Mesenchymal stem cell (in vitro differentiated cells and primary cell): ENCODE measurements at regions not wholly inside any gene's neighbourhood (a gene's known extent, or its start where the extent isn't known, plus 50 kb on each side); places are given as distances from the start of the nearest gene placed in this dataset.

Experiments
- DNase-seq: peaks from one replicate; pipeline ENCODE4 v3.0.0-alpha.2; 2013
- H2AFZ ChIP-seq: one replicate; pipeline ENCODE4 v1.6.1; 2013; ENCODE audit warnings: low read depth, mild to moderate bottlenecking, control low read depth, inconsistent platforms, low read length, moderate library complexity
- H2AK5ac ChIP-seq: 2 replicates; pipeline ENCODE4 v1.6.1; 2013; ENCODE audit warnings: low read length, moderate library complexity, mild to moderate bottlenecking, inconsistent platforms; ENCODE audit not compliant: severe bottlenecking
- H2BK120ac ChIP-seq: one replicate; pipeline ENCODE4 v1.6.1; 2013; ENCODE audit warnings: low read depth, mild to moderate bottlenecking, inconsistent platforms, low read length, moderate library complexity
- H2BK12ac ChIP-seq, 2 experiments: one replicate each; pipeline ENCODE4 v1.6.1; 2013; ENCODE audit warnings: inconsistent platforms in 2 of 2, low read length in 2 of 2, mild to moderate bottlenecking in 2 of 2, moderate library complexity in 2 of 2, control low read depth in 1 of 2
- H2BK15ac ChIP-seq: one replicate; pipeline ENCODE4 v1.6.1; 2013; ENCODE audit warnings: mild to moderate bottlenecking, low read depth, inconsistent platforms; ENCODE audit not compliant: poor library complexity, severe bottlenecking
- H2BK5ac ChIP-seq: 2 replicates; pipeline ENCODE4 v1.6.1; 2013; ENCODE audit warnings: low read depth, mild to moderate bottlenecking, low read length, control low read depth, inconsistent platforms; ENCODE audit not compliant: poor library complexity, severe bottlenecking
- H3K14ac ChIP-seq, 2 experiments: one replicate each; pipeline ENCODE4 v1.6.1; 2013; ENCODE audit warnings: inconsistent platforms in 2 of 2, low read length in 2 of 2, control low read depth in 1 of 2, mild to moderate bottlenecking in 1 of 2, moderate library complexity in 1 of 2
- H3K18ac ChIP-seq, 2 experiments: one replicate each; pipeline ENCODE4 v1.6.1; 2013; ENCODE audit warnings: inconsistent platforms in 2 of 2, low read length in 2 of 2, control low read depth in 1 of 2, low read depth in 1 of 2, mild to moderate bottlenecking in 1 of 2
- H3K23ac ChIP-seq, 2 experiments: one replicate each; pipeline ENCODE4 v1.6.1; 2013; ENCODE audit warnings: inconsistent platforms in 2 of 2, low read length in 2 of 2, mild to moderate bottlenecking in 2 of 2, moderate library complexity in 2 of 2, control low read depth in 1 of 2
- H3K27ac ChIP-seq: 2 replicates; pipeline ENCODE4 v1.5.1; 2013; ENCODE audit warnings: mild to moderate bottlenecking, moderate library complexity, low read length, control low read depth, inconsistent platforms; ENCODE audit not compliant: poor library complexity, severe bottlenecking
- H3K27me3 ChIP-seq, 2 experiments: 2 replicates each; pipeline versions ENCODE4 v1.6.1 to v1.7.0; 2013; ENCODE audit warnings: low read length in 2 of 2, mild to moderate bottlenecking in 2 of 2, moderate library complexity in 2 of 2, control low read depth in 1 of 2, inconsistent platforms in 1 of 2; ENCODE audit not compliant: control insufficient read depth in 1 of 2, insufficient read depth in 1 of 2
- H3K36me3 ChIP-seq, 2 experiments: 2 replicates each; pipeline versions ENCODE4 v1.6.1 to v1.7.0; 2013; ENCODE audit warnings: low read length in 2 of 2, control low read depth in 1 of 2, inconsistent platforms in 1 of 2, low read depth in 1 of 2, mild to moderate bottlenecking in 1 of 2; ENCODE audit not compliant: insufficient read depth in 2 of 2, control insufficient read depth in 1 of 2
- H3K4ac ChIP-seq, 2 experiments: one replicate each; pipeline ENCODE4 v1.6.1; 2013; ENCODE audit warnings: inconsistent platforms in 2 of 2, low read length in 2 of 2, mild to moderate bottlenecking in 2 of 2, moderate library complexity in 2 of 2, control low read depth in 1 of 2, low read depth in 1 of 2
- H3K4me1 ChIP-seq: 2 replicates; pipeline ENCODE4 v1.6.1; 2013; ENCODE audit warnings: low read depth, low read length, control low read depth; ENCODE audit not compliant: control insufficient read depth, insufficient read depth
- H3K4me2 ChIP-seq: 2 replicates; pipeline ENCODE4 v1.6.1; 2013; ENCODE audit warnings: low read length, mild to moderate bottlenecking, inconsistent platforms; ENCODE audit not compliant: poor library complexity, severe bottlenecking
- H3K4me3 ChIP-seq, 2 experiments: 2 replicates each; pipeline versions ENCODE4 v1.5.1 to v1.7.0; 2013; ENCODE audit warnings: low read length in 2 of 2, mild to moderate bottlenecking in 2 of 2, control low read depth in 1 of 2, low read depth in 1 of 2; ENCODE audit not compliant: insufficient read depth in 1 of 2
- H3K79me1 ChIP-seq: replicated peaks from 2 replicates; pipeline ENCODE4 v1.6.1; 2013; ENCODE audit warnings: mild to moderate bottlenecking, control low read depth, low read length, inconsistent platforms; ENCODE audit not compliant: poor library complexity, severe bottlenecking
- H3K9ac ChIP-seq: 2 replicates; pipeline ENCODE4 v1.7.0; 2013; ENCODE audit warnings: mild to moderate bottlenecking, low read length, moderate library complexity
- H3K9me3 ChIP-seq: 2 replicates; pipeline ENCODE4 v1.7.0; 2013; ENCODE audit warnings: mild to moderate bottlenecking, low read length; ENCODE audit not compliant: control insufficient read depth
- H4K8ac ChIP-seq: one replicate; pipeline ENCODE4 v1.6.1; 2013; ENCODE audit warnings: inconsistent platforms, mild to moderate bottlenecking, low read length, moderate library complexity
- H4K91ac ChIP-seq: one replicate; pipeline ENCODE4 v1.6.1; 2013; ENCODE audit warnings: mild to moderate bottlenecking, low read length, inconsistent platforms
- WGBS: methylation state at CpG from one replicate; pipeline ENCODE4 v1.1.7; 2013; ENCODE audit warnings: mixed read lengths; 5-methylcytosine and 5-hydroxymethylcytosine counted together

DNA sequence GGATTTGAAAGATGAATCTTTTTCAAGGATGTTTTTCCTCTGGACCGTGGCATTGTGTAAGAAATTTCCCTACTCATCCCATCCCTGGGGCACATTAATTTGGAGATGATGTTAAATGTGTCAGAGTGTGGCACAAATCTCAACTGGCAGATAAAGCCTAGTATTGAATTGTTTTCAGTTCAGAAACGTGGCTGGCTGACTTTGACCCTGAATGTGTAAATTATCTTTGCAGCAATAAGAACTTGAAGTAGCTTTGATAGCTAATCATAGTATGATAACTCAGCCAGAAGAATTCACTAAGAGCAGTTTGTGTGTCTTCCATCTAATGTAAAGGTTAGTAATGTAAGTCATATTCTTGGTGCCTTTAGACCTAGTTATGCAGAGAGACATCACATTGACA, 238.4 kb upstream of the DMRT1 start:
- Histone ChIP-seq H3K9me3 (no peaks in the 10 kb centered on the region), H3K4me3 (no peak overlapping the region), H2BK5ac (no peak overlapping the region), H3K27ac (no peak overlapping the region), H3K18ac (no peak overlapping the region), H2BK120ac (no peak overlapping the region), H3K79me1 (no peaks in the 10 kb centered on the region), H3K4me2 (no peak overlapping the region), H3K9ac (no peak overlapping the region), H4K8ac (no peak overlapping the region), H3K14ac (no peak overlapping the region), H2AFZ (no peak overlapping the region), H3K27me3 (no peaks in the 10 kb centered on the region), H3K4ac (no peak overlapping the region), H2BK15ac (no peak overlapping the region), H2AK5ac (no peak overlapping the region), H3K36me3 (no peaks in the 10 kb centered on the region), H2BK12ac (no peak overlapping the region), H3K4me1 (no peaks in the 10 kb centered on the region), H3K23ac (no peak overlapping the region), H4K91ac (no peak overlapping the region)
- no peak for DNase-seq
- WGBS: 56% methylated on average over 2 of the region's 2 CpGs

- H3K14ac ChIP-seq: no peak overlapping the region
These were observed 234.1 kb upstream of the DMRT1 start for GRCh38 chr9:607417-607816.

DNA sequence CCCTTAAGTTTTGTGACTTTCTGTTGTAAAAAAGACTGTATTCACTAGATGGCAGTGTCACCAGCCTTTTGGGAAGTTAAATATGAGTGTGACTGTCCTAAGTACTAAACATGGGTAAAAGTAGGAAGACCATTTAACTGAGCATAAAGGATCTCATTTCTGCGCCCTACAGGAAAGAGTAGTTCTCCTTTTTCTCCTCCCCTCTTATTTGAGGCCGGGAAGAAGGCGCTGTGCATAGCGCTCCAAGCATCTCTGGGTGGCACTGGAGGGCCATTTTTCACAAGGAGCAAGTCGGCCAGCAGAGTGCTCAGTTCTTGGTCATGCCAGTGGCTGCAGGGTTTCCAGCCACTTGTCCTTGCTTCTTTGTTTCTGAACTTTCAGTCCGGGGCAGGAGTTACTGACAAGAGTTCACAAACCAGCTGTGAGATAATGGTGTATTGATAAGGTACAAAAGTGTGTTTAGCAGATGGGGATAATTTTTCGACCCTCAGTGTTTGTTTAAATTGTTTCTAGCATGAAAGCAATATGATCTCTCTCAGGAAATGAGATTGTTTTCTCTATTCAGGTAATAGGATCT, 227.6 kb upstream of the DMRT1 start:
- Histone ChIP-seq H4K8ac (no peak overlapping the region), H3K23ac (no peak overlapping the region), H3K14ac (no peak overlapping the region), H3K4me2 (no peak overlapping the region), H2BK5ac (no peak overlapping the region), H3K4me3 (no peak overlapping the region), H4K91ac (no peak overlapping the region), H2AK5ac (no peak overlapping the region), H2BK120ac (no peak overlapping the region), H3K79me1 (no peaks in the 10 kb centered on the region), H3K36me3 (no peaks in the 10 kb centered on the region), H2BK12ac (no peak overlapping the region), H2BK15ac (no peak overlapping the region), H2AFZ (no peak overlapping the region), H3K18ac (no peak overlapping the region), H3K4me1 (peaks cover 2% of the 10 kb centered on the region), H3K9ac (peak overlapping the region; percentile 44), H3K27ac (no peak overlapping the region), H3K27me3 (no peaks in the 10 kb centered on the region), H3K4ac (no peak overlapping the region), H3K9me3 (no peaks in the 10 kb centered on the region)
- WGBS: 17% methylated on average over 7 of the region's 7 CpGs
- DNase-seq: peak; percentile 89

More at GRCh38 chr9:607417-607816, 234.1 kb upstream of the DMRT1 start:
- no peaks in the 10 kb centered on the region for H3K36me3 ChIP-seq
- WGBS: 25% methylated on average over 2 of the region's 5 CpGs
- H3K4ac ChIP-seq: no peak overlapping the region
- H2AFZ ChIP-seq: no peak overlapping the region
- no peak overlapping the region for H2BK120ac ChIP-seq
- no peak overlapping the region for H2BK15ac ChIP-seq
- DNase-seq: no peak
- H2AK5ac ChIP-seq: no peak overlapping the region
- no peak overlapping the region for H4K91ac ChIP-seq
- no peak overlapping the region for H3K9ac ChIP-seq
- no peaks in the 10 kb centered on the region for H3K27me3 ChIP-seq
- no peaks in the 10 kb centered on the region for H3K4me1 ChIP-seq
- no peak overlapping the region for H3K23ac ChIP-seq
- no peak overlapping the region for H4K8ac ChIP-seq
- no peak overlapping the region for H3K4me2 ChIP-seq
- H3K18ac ChIP-seq: no peak overlapping the region
- no peaks in the 10 kb centered on the region for H3K79me1 ChIP-seq
- H3K27ac ChIP-seq: no peak overlapping the region
- H3K9me3 ChIP-seq: no peaks in the 10 kb centered on the region
- no peak overlapping the region for H2BK5ac ChIP-seq
- no peak overlapping the region for H2BK12ac ChIP-seq
- H3K4me3 ChIP-seq: no peak overlapping the region

- H3K14ac ChIP-seq: no peak overlapping the region
- no peak overlapping the region for H2AK5ac ChIP-seq
- H3K23ac ChIP-seq: no peak overlapping the region
- H3K36me3 ChIP-seq: no peaks in the 10 kb centered on the region
- no peak overlapping the region for H3K4ac ChIP-seq
- no peak overlapping the region for H2BK120ac ChIP-seq
- H3K27me3 ChIP-seq: no peaks in the 10 kb centered on the region
- H2BK5ac ChIP-seq: no peak overlapping the region
- H3K4me2 ChIP-seq: no peak overlapping the region
- H2AFZ ChIP-seq: no peak overlapping the region
- no peak overlapping the region for H4K8ac ChIP-seq
- no peaks in the 10 kb centered on the region for H3K79me1 ChIP-seq
- peak overlapping the region; percentile 57 for H4K91ac ChIP-seq
- peak overlapping the region; percentile 44 for H3K9ac ChIP-seq
- H3K9me3 ChIP-seq: no peaks in the 10 kb centered on the region
- no peak for DNase-seq
- H3K4me1 ChIP-seq: peaks cover 2% of the 10 kb centered on the region
- H3K4me3 ChIP-seq: no peak overlapping the region
- H2BK12ac ChIP-seq: no peak overlapping the region
- H3K18ac ChIP-seq: no peak overlapping the region
- 90% methylated on average over 4 of the region's 4 CpGs for WGBS
- H2BK15ac ChIP-seq: no peak overlapping the region
- H3K27ac ChIP-seq: no peak overlapping the region
These were observed 227.1 kb upstream of the DMRT1 start for GRCh38 chr9:614431-614830.
